ENCODE measurements at regions not wholly inside any gene's neighbourhood (a gene's known extent, or its start where the extent isn't known, plus 50 kb on each side); places are given as distances from the start of the nearest gene placed in this dataset.

GRCh38 chr5:120080781-120081180, 383.3 kb upstream of the PRR16 start:
- no peaks in the 10 kb centered on the region for H3K4me1 ChIP-seq
- H3K9me3 ChIP-seq, result no peaks in the 10 kb centered on the region
- DNase-seq (ENCODE audit: low spot score in 2 of 2), result no peak
- no peaks in the 10 kb centered on the region for H3K36me3 ChIP-seq (replicated peaks)
- in situ Hi-C loops (cut with MboI; ENCODE audit: low sequenced_read_pairs), result no loop called here
- no peaks in the 10 kb centered on the region for H3K27me3 ChIP-seq (ENCODE audit: low read depth)
- no peak overlapping the region for H3K4me3 ChIP-seq

GRCh38 chr5:120082316-120083068, 381.6 kb upstream of the PRR16 start:
- Histone ChIP-seq H3K4me1 (no peaks in the 10 kb centered on the region), H3K27me3 (ENCODE audit: low read depth) (no peaks in the 10 kb centered on the region)

GRCh38 chr5:120083851-120084542, 380.1 kb upstream of the PRR16 start:
- peak in 1 of 2 experiments; percentile 44 for DNase-seq (ENCODE audit: low spot score in 2 of 2)
- in situ Hi-C loops (cut with MboI; ENCODE audit: low sequenced_read_pairs), result no loop called here

More at GRCh38 chr5:120082316-120083068, 381.6 kb upstream of the PRR16 start:
- in situ Hi-C loops (cut with MboI; ENCODE audit: low sequenced_read_pairs), result no loop called here
- no peak for DNase-seq (ENCODE audit: low spot score in 2 of 2)
- Histone ChIP-seq H3K4me3 (no peak overlapping the region), H3K36me3 (replicated peaks) (no peaks in the 10 kb centered on the region), H3K9me3 (no peaks in the 10 kb centered on the region)

GRCh38 chr5:120084543-120084870, 379.6 kb upstream of the PRR16 start:
- no peak overlapping the region for H3K4me3 ChIP-seq
- DNase-seq (ENCODE audit: low spot score in 2 of 2), result no peak
- H3K9me3 ChIP-seq, result no peaks in the 10 kb centered on the region
- in situ Hi-C loops (cut with MboI; ENCODE audit: low sequenced_read_pairs), result no loop called here
- H3K4me1 ChIP-seq, result no peaks in the 10 kb centered on the region
- no peaks in the 10 kb centered on the region for H3K36me3 ChIP-seq (replicated peaks)
- H3K27me3 ChIP-seq (ENCODE audit: low read depth), result no peaks in the 10 kb centered on the region

More at GRCh38 chr5:120083851-120084542, 380.1 kb upstream of the PRR16 start:
- H3K9me3 ChIP-seq, result no peaks in the 10 kb centered on the region
- H3K4me1 ChIP-seq, result no peaks in the 10 kb centered on the region
- H3K27me3 ChIP-seq (ENCODE audit: low read depth), result no peaks in the 10 kb centered on the region
- H3K4me3 ChIP-seq, result no peak overlapping the region
- no peaks in the 10 kb centered on the region for H3K36me3 ChIP-seq (replicated peaks)

GRCh38 chr5:120086081-120086480, 378.0 kb upstream of the PRR16 start:
- no peak overlapping the region for H3K4me3 ChIP-seq
- H3K9me3 ChIP-seq, result no peaks in the 10 kb centered on the region
- H3K36me3 ChIP-seq (replicated peaks), result no peaks in the 10 kb centered on the region
- no peaks in the 10 kb centered on the region for H3K27me3 ChIP-seq (ENCODE audit: low read depth)
- DNase-seq (ENCODE audit: low spot score in 2 of 2), result no peak
- in situ Hi-C loops (cut with MboI; ENCODE audit: low sequenced_read_pairs), result no loop called here
- H3K4me1 ChIP-seq, result no peaks in the 10 kb centered on the region

GRCh38 chr5:120088412-120088811, 375.7 kb upstream of the PRR16 start:
- in situ Hi-C loops (cut with MboI; ENCODE audit: low sequenced_read_pairs), result no loop called here

GRCh38 chr5:120088836-120089235, 375.3 kb upstream of the PRR16 start:
- no peaks in the 10 kb centered on the region for H3K36me3 ChIP-seq (replicated peaks)
- in situ Hi-C loops (cut with MboI; ENCODE audit: low sequenced_read_pairs), result no loop called here
- no peak overlapping the region for H3K4me3 ChIP-seq
- no peak for DNase-seq (ENCODE audit: low spot score in 2 of 2)
- H3K4me1 ChIP-seq, result no peaks in the 10 kb centered on the region
- no peaks in the 10 kb centered on the region for H3K27me3 ChIP-seq (ENCODE audit: low read depth)
- H3K9me3 ChIP-seq, result no peaks in the 10 kb centered on the region

More at GRCh38 chr5:120088412-120088811, 375.7 kb upstream of the PRR16 start:
- Histone ChIP-seq H3K4me1 (no peaks in the 10 kb centered on the region), H3K27me3 (ENCODE audit: low read depth) (no peaks in the 10 kb centered on the region), H3K9me3 (no peaks in the 10 kb centered on the region), H3K4me3 (no peak overlapping the region), H3K36me3 (replicated peaks) (no peaks in the 10 kb centered on the region)
- DNase-seq (ENCODE audit: low spot score in 2 of 2), result no peak

- Histone ChIP-seq H3K4me3 (no peak overlapping the region), H3K27me3 (ENCODE audit: low read depth) (no peaks in the 10 kb centered on the region), H3K9me3 (no peaks in the 10 kb centered on the region), H3K4me1 (no peaks in the 10 kb centered on the region), H3K36me3 (replicated peaks) (no peaks in the 10 kb centered on the region)
- in situ Hi-C loops (cut with MboI; ENCODE audit: low sequenced_read_pairs), result no loop called here
- no peak for DNase-seq (ENCODE audit: low spot score in 2 of 2)
Measured at GRCh38 chr5:120091376-120091948, 372.6 kb upstream of the PRR16 start.

- DNase-seq (ENCODE audit: low spot score in 2 of 2), result no peak
- Histone ChIP-seq H3K36me3 (replicated peaks) (no peaks in the 10 kb centered on the region), H3K4me3 (no peak overlapping the region), H3K27me3 (ENCODE audit: low read depth) (no peaks in the 10 kb centered on the region), H3K4me1 (peaks cover 5% of the 10 kb centered on the region; the same call in 1 of the 2 replicates), H3K9me3 (no peaks in the 10 kb centered on the region)
- in situ Hi-C loops (cut with MboI; ENCODE audit: low sequenced_read_pairs), result no loop called here
Measured at GRCh38 chr5:120092649-120093048, 371.5 kb upstream of the PRR16 start.

- Histone ChIP-seq H3K4me1 (peaks cover 5% of the 10 kb centered on the region; the same call in 1 of the 2 replicates), H3K4me3 (no peak overlapping the region), H3K36me3 (replicated peaks) (no peaks in the 10 kb centered on the region), H3K27me3 (ENCODE audit: low read depth) (no peaks in the 10 kb centered on the region), H3K9me3 (no peaks in the 10 kb centered on the region)
- in situ Hi-C loops (cut with MboI; ENCODE audit: low sequenced_read_pairs), result no loop called here
- no peak for DNase-seq (ENCODE audit: low spot score in 2 of 2)
Measured at GRCh38 chr5:120093178-120093577, 370.9 kb upstream of the PRR16 start.

GRCh38 chr5:120096413-120096812, 367.7 kb upstream of the PRR16 start:
- H3K27me3 ChIP-seq (ENCODE audit: low read depth), result no peaks in the 10 kb centered on the region
- H3K4me1 ChIP-seq, result peaks cover 5% of the 10 kb centered on the region; the same call in 1 of the 2 replicates
- no peak for DNase-seq (ENCODE audit: low spot score in 2 of 2)
- in situ Hi-C loops (cut with MboI; ENCODE audit: low sequenced_read_pairs), result no loop called here
- H3K9me3 ChIP-seq, result no peaks in the 10 kb centered on the region
- H3K4me3 ChIP-seq, result no peak overlapping the region
- H3K36me3 ChIP-seq (replicated peaks), result no peaks in the 10 kb centered on the region

- no peak for DNase-seq (ENCODE audit: low spot score in 2 of 2)
- Histone ChIP-seq H3K4me3 (no peak overlapping the region), H3K9me3 (no peaks in the 10 kb centered on the region), H3K27me3 (ENCODE audit: low read depth) (no peaks in the 10 kb centered on the region), H3K4me1 (peaks cover 5% of the 10 kb centered on the region; the same call in 1 of the 2 replicates), H3K36me3 (replicated peaks) (no peaks in the 10 kb centered on the region)
- in situ Hi-C loops (cut with MboI; ENCODE audit: low sequenced_read_pairs), result no loop called here
Measured at GRCh38 chr5:120098426-120098825, 365.7 kb upstream of the PRR16 start.

- in situ Hi-C loops (cut with MboI; ENCODE audit: low sequenced_read_pairs), result no loop called here
- Histone ChIP-seq H3K4me1 (peaks cover 5% of the 10 kb centered on the region; the same call in 1 of the 2 replicates), H3K4me3 (no peak overlapping the region), H3K36me3 (replicated peaks) (no peaks in the 10 kb centered on the region), H3K27me3 (ENCODE audit: low read depth) (no peaks in the 10 kb centered on the region), H3K9me3 (no peaks in the 10 kb centered on the region)
- DNase-seq (ENCODE audit: low spot score in 2 of 2), result no peak
Measured at GRCh38 chr5:120098902-120099535, 365.1 kb upstream of the PRR16 start.

GRCh38 chr5:120101771-120102170, 362.3 kb upstream of the PRR16 start:
- no peak overlapping the region for H3K4me3 ChIP-seq
- H3K9me3 ChIP-seq, result no peaks in the 10 kb centered on the region
- H3K27me3 ChIP-seq (ENCODE audit: low read depth), result no peaks in the 10 kb centered on the region
- H3K36me3 ChIP-seq (replicated peaks), result no peaks in the 10 kb centered on the region
- peaks cover 3% of the 10 kb centered on the region; the same call in 1 of the 2 replicates for H3K4me1 ChIP-seq
- in situ Hi-C loops (cut with MboI; ENCODE audit: low sequenced_read_pairs), result no loop called here
- DNase-seq (ENCODE audit: low spot score in 2 of 2), result no peak
